ENCODE measurements at regions not wholly inside any gene's neighbourhood (a gene's known extent, or its start where the extent isn't known, plus 50 kb on each side); places are given as distances from the start of the nearest gene placed in this dataset.

- no peak for DNase-seq (ENCODE audit: low spot score)
These were observed 57.0 kb upstream of the LMX1B start for GRCh38 chr9:126556560-126557250.

- peak; percentile 31 for DNase-seq (ENCODE audit: low spot score)
These were observed 55.6 kb upstream of the LMX1B start for GRCh38 chr9:126558051-126558665.

- DNase-seq (ENCODE audit: low spot score), result no peak
These were observed 54.4 kb upstream of the LMX1B start for GRCh38 chr9:126559296-126559695.

GRCh38 chr9:126561582-126561981 is 52.1 kb upstream of the LMX1B start:
- no peak for DNase-seq (ENCODE audit: low spot score)

- DNase-seq (ENCODE audit: low spot score), result no peak
These were observed 50.2 kb upstream of the LMX1B start for GRCh38 chr9:126563556-126563955.

Data from kidney capillary endothelial cell (primary cell).